ENCODE measurements at regions not wholly inside any gene's neighbourhood (a gene's known extent, or its start where the extent isn't known, plus 50 kb on each side); places are given as distances from the start of the nearest gene placed in this dataset.

- TF ChIP-seq CTCF (IDR thresholded peaks at IDR 0.05) (no peak), POLR2AphosphoS5 (IDR thresholded peaks at IDR 0.05) (no peak), POLR2A (IDR thresholded peaks at IDR 0.05) (no peak)
Measured at GRCh38 chr1:116195077-116195868, 84.1 kb downstream of the MAB21L3 start.

All from breast epithelium (tissue), 3 donors.